HUES6 (cell line): ENCODE measurements at regions not wholly inside any gene's neighbourhood (a gene's known extent, or its start where the extent isn't known, plus 50 kb on each side); places are given as distances from the start of the nearest gene placed in this dataset.
"Not testable (repeated sequence)": the region's sequence is repeated elsewhere in the genome, so short reads cannot be mapped to it uniquely, and the experiment has no call there.

Experiments used
- H3K27ac ChIP-seq: 2 replicates; pipeline ENCODE4 v1.7.0; 2013; ENCODE audit warnings: low read depth, mild to moderate bottlenecking, low read length, inconsistent platforms
- H3K27me3 ChIP-seq: 2 replicates; pipeline ENCODE4 v1.6.1; 2013; ENCODE audit warnings: low read length; ENCODE audit not compliant: control insufficient read depth, insufficient read depth
- H3K36me3 ChIP-seq: 2 replicates; pipeline ENCODE4 v1.6.1; 2013; ENCODE audit warnings: low read length; ENCODE audit not compliant: control insufficient read depth, insufficient read depth
- H3K4me1 ChIP-seq: 2 replicates; pipeline ENCODE4 v1.6.1; 2013; ENCODE audit warnings: low read length; ENCODE audit not compliant: control insufficient read depth, insufficient read depth
- H3K4me3 ChIP-seq: 2 replicates; pipeline ENCODE4 v1.5.1; 2013; ENCODE audit warnings: low read depth, low read length
- H3K9ac ChIP-seq: one replicate; pipeline ENCODE4 v1.6.1; 2013; ENCODE audit warnings: mild to moderate bottlenecking, low read length
- H3K9me3 ChIP-seq: 2 replicates; pipeline ENCODE4 v1.6.1; 2013; ENCODE audit warnings: low read depth, low read length; ENCODE audit not compliant: control insufficient read depth, insufficient read depth

DNA sequence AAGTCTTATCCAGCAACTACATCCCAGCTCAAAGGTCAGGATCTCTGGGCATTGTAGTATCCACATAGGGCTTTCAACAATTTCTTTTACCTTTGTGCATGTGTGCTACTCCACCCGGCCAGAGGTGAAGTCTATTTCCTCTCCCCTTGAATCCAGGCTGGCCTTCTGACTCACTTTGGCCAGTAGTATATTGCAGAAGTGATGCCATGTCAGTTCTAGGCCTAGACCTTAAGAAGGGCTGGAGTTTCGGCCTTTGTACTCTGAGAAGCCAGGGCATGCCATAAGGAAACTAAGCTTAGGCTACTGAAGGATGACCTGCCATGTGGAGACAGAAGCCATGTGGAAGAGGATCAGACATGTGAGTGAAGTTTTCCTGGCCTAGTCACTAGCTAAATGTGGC, 191.2 kb upstream of the ATP6AP2 start:
- Histone ChIP-seq H3K36me3 (no peaks in the 10 kb centered on the region), H3K9me3 (peaks cover 2% of the 10 kb centered on the region; the same call in 1 of the 2 replicates), H3K9ac (no peak overlapping the region), H3K4me1 (no peaks in the 10 kb centered on the region), H3K4me3 (no peak overlapping the region), H3K27ac (no peak overlapping the region), H3K27me3 (no peaks in the 10 kb centered on the region)

DNA sequence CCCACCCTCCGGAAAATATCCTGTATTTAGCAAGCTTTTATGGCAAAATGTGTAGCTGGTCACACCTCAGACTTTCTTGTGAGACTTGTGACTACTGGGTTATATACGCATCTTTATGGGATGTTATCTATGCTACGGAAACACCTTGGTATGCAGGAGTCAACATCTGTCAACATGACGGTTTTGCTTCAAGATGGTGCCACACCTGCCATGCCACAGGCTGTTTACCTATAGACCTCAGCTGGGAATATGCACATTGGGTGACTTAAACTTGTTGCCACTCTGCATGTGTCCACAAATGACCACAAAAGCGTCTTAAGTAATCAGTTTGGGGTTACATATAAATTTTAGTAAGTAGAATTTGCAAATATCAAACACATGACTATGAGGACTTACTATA, 192.3 kb upstream of the ATP6AP2 start:
- no peaks in the 10 kb centered on the region for H3K36me3 ChIP-seq
- H3K27me3 ChIP-seq: no peaks in the 10 kb centered on the region
- H3K9me3 ChIP-seq: peaks cover 7% of the 10 kb centered on the region; the same call in 1 of the 2 replicates
- no peak overlapping the region for H3K9ac ChIP-seq
- H3K4me1 ChIP-seq: no peaks in the 10 kb centered on the region
- no peak overlapping the region for H3K27ac ChIP-seq
- no peak overlapping the region for H3K4me3 ChIP-seq

DNA sequence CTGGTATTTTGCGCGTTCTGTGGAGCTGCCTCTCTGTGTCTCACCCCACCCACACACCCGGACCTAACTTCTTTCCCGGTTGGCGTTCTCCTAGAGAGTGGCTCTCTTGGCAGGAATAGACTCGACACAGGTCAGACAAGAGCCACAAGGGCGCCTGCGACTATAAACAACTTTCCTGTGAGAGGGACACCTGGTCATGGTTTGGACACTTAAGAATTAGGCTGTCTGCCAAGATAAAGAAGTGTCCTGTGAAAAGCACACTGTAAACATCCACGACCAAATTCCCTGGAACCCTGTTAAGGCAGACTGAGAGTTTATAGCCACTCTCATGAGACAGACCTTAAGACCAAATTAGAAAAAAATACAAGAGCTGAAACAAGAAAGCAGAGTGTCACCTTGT, 192.9 kb upstream of the ATP6AP2 start:
- not testable (repeated sequence) for H3K27me3 ChIP-seq

DNA sequence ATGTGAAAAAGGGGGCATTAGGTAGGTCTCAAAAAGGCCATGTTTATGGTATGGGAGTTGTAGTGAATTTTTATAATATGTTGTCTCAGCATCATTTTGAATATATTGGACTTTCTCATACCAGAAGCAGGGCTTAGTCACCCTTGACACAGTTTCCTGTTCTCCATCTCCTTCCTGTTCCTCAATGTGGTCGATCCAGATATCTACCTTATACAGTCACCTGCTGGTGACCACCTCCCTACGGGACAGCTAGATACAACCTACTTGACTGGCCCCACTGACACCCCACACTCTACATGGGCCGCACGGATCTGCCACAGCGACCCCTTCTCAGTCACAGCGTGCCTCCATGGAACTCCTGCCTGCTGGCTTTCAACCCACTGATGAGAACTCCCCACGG, 193.5 kb upstream of the ATP6AP2 start:
- not testable (repeated sequence) for H3K27ac ChIP-seq, H3K4me3 ChIP-seq, H3K27me3 ChIP-seq, H3K9ac ChIP-seq, H3K4me1 ChIP-seq, H3K36me3 ChIP-seq
- peaks cover 10% of the 10 kb centered on the region; the same call in 1 of the 2 replicates for H3K9me3 ChIP-seq

More for the DNA sequence above, 192.9 kb upstream of the ATP6AP2 start:
- peaks cover 10% of the 10 kb centered on the region; the same call in 1 of the 2 replicates for H3K9me3 ChIP-seq
- H3K4me1 ChIP-seq, H3K4me3 ChIP-seq, H3K9ac ChIP-seq, H3K36me3 ChIP-seq, H3K27ac ChIP-seq: not testable (repeated sequence)

DNA sequence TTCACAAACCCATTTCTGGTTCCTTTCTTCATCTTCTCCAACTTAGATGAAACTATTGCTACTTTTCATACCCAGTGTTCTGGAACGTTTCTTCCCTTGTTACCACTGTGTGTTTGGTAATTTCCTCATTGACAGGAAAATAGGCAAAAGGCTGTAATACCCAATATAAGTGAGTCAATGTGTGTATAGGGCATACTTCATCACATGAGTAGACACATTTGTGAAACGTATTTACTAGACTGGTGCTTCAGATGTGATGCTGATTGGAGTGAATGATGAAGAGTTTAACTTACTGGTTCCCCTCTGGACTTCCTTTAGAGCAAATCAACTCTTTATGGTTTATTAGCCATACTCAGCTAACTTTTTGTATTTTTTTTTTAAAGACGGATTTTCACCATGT, 195.1 kb upstream of the ATP6AP2 start:
- no peak overlapping the region for H3K9ac ChIP-seq
- H3K27ac ChIP-seq: no peak overlapping the region
- H3K27me3 ChIP-seq: no peaks in the 10 kb centered on the region
- H3K4me1 ChIP-seq: peaks cover 6% of the 10 kb centered on the region; the same call in 1 of the 2 replicates
- H3K36me3 ChIP-seq: no peaks in the 10 kb centered on the region
- peaks cover 10% of the 10 kb centered on the region; the same call in 1 of the 2 replicates for H3K9me3 ChIP-seq
- H3K4me3 ChIP-seq: no peak overlapping the region

DNA sequence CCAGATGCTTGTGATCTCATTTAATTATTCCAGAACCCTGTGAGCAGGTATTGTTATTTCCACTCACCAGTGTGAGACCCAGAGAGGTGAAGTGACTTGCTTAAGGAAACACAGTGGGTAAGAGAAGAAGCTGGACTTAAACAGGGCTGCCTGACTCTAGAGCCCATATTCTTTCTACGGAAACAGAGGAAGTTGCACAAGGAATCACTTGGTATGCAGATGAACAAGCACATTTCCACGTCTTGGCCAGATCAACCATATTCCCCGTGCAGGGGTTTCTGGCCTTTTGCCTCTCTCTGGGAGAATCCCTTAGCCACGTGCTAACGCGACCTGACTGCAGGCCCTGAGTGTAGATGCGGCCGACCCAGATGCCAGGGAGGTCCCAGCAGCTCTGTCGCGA, 195.5 kb upstream of the ATP6AP2 start:
- Histone ChIP-seq H3K27ac (no peak overlapping the region), H3K27me3 (no peaks in the 10 kb centered on the region), H3K9me3 (peaks cover 10% of the 10 kb centered on the region; the same call in 1 of the 2 replicates), H3K9ac (no peak overlapping the region), H3K36me3 (no peaks in the 10 kb centered on the region), H3K4me3 (no peak overlapping the region), H3K4me1 (peaks cover 7% of the 10 kb centered on the region; the same call in 1 of the 2 replicates)

DNA sequence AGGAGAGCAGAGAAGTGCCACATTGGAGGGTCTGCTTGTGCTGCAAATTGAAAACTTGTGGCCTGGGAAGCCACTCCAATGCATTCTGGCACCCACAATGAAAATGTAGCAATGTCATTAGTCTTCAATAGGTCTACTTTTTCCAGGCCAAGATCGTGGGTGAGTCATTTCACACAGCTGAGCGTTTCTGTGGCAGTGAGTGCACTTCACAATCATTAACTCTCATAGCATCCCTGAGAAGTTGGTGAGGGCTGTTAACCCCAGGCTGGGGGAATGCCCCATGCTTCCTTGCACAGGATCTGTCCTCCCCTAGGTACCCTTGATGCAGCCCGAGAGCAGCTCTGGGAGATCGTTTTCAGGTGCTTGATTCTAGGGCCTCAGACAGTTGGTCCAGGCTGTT, 196.8 kb upstream of the ATP6AP2 start:
- Histone ChIP-seq H3K27me3 (no peaks in the 10 kb centered on the region), H3K36me3 (no peaks in the 10 kb centered on the region), H3K9me3 (peaks cover 11% of the 10 kb centered on the region; the same call in 1 of the 2 replicates), H3K4me1 (peaks cover 10% of the 10 kb centered on the region; the same call in 1 of the 2 replicates), H3K4me3 (no peak overlapping the region), H3K9ac (no peak overlapping the region), H3K27ac (no peak overlapping the region)

DNA sequence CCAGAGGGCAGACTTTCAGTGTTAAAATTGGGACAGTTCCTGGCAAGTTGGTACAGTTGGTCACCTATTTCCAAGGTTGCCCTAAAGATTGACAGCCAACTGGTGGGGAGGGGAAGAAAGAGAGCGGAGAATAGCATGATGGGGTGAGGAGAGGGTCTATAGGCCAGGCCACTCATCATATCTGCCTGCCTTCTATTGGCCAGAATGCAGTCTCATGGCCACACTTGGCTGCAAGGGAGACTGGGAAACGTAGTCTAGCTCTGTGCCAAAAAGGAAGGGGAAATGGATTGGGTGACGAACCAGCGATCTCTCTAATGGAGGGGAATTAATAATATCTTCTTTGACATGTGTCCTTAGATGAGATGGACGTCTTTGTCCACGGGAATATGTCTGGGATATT, 197.4 kb upstream of the ATP6AP2 start:
- H3K4me1 ChIP-seq: peaks cover 10% of the 10 kb centered on the region; the same call in 1 of the 2 replicates
- no peaks in the 10 kb centered on the region for H3K36me3 ChIP-seq
- H3K27me3 ChIP-seq: no peaks in the 10 kb centered on the region
- no peak overlapping the region for H3K27ac ChIP-seq
- H3K9me3 ChIP-seq: peaks cover 13% of the 10 kb centered on the region; the same call in 1 of the 2 replicates
- H3K4me3 ChIP-seq: no peak overlapping the region
- H3K9ac ChIP-seq: no peak overlapping the region

DNA sequence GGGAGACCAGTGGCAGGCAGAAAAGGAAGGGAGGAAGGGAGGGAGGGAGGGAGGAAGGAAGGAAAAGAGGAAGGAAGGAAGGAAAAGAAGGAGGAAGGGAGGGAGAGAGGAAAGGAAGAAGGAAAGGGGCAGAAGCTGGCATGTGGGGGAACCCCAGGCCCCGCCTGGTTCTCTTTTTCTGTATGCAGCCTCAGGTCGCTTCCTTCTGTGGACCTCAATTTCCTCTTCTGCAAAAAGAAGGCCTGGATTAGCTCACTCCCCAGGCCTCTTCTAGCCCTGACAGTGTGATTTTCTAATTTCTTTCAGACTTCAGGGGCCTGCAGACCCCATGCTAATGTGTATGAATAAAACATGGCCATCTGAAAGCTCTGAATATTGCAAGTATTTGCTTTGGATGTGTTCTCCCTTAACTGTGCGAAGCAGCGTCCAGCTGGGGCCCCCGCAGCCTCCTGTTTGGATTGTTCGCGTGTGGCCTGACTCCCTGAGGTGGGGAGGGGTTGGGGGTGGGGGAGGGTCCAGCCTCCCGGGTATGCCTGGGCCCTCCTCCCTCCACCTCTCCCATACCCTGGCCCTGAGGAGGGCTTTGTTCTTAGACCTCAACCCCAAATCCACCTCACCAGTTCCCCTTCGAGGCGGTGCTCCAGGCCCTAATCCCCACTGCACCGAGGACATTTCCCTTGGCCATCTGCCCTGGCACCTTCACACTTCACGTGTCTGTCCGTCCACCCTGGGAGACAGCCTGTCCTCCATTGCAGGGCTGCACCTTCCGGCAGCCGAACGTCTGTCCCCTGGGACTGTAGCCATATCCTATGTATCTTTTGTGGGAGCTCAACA, 199.9 kb upstream of the ATP6AP2 start:
- Histone ChIP-seq H3K4me3 (no peak overlapping the region), H3K27me3 (no peaks in the 10 kb centered on the region), H3K36me3 (no peaks in the 10 kb centered on the region), H3K9me3 (peaks cover 10% of the 10 kb centered on the region; the same call in 1 of the 2 replicates), H3K4me1 (peaks cover 10% of the 10 kb centered on the region; the same call in 1 of the 2 replicates), H3K9ac (no peak overlapping the region), H3K27ac (no peak overlapping the region)

DNA sequence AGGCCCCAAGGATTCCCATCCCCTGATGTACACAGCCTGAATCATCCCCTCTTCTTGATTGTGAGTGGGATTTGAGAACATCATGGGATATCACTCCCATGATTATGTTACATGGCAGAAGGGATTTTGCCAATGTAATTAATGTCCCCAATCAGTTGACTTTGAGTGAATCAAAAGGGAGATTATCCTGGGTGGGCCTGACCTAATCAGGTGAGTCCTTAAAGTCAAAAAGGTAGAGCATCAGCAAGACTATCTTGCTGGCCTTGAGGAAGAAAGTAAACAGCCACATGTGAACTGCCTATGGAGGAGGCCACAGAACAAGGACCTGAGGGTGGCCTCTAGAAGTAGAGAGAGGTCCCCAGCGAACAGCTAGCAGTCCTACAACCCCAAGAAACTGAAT, 203.1 kb upstream of the ATP6AP2 start:
- no peak overlapping the region for H3K9ac ChIP-seq
- H3K27ac ChIP-seq: no peak overlapping the region
- H3K9me3 ChIP-seq: peaks cover 6% of the 10 kb centered on the region; the same call in 1 of the 2 replicates
- H3K4me3 ChIP-seq: no peak overlapping the region
- H3K4me1 ChIP-seq: peaks cover 10% of the 10 kb centered on the region; the same call in 1 of the 2 replicates
- no peaks in the 10 kb centered on the region for H3K36me3 ChIP-seq
- no peaks in the 10 kb centered on the region for H3K27me3 ChIP-seq

DNA sequence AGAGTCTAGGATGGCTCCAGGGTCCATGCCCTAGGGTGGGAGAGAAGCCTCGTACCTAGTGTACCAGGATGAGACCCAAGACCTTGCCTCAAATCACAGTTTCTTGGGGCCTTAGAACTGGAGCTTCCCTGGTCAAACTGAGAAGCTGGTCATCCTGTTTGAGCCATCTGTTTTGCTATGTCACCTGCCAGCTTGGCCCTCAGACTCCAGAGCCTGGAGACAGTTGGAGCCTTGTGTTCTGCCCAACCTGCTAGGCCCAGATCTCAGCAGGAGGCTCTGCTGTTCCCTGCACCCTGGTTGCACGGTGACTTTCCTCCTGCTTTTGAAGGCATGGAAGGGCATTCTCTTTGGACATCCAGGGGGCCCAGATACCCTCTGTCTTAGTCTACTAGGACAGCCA, 206.3 kb upstream of the ATP6AP2 start:
- Histone ChIP-seq H3K9me3 (peaks cover 6% of the 10 kb centered on the region; the same call in 1 of the 2 replicates), H3K9ac (no peak overlapping the region), H3K4me1 (no peaks in the 10 kb centered on the region; the same call in 1 of the 2 replicates), H3K36me3 (no peaks in the 10 kb centered on the region), H3K27ac (no peak overlapping the region), H3K4me3 (no peak overlapping the region), H3K27me3 (no peaks in the 10 kb centered on the region)
